Stimulated activated CD8-positive, alpha-beta memory T cell treated with anti-CD3 and anti-CD28 coated beads, Interleukin-4, amount 100 ng/mL, for 48 hours (primary cell): ENCODE measurements at regions not wholly inside any gene's neighbourhood (a gene's known extent, or its start where the extent isn't known, plus 50 kb on each side); places are given as distances from the start of the nearest gene placed in this dataset.

Experiments used
- DNase-seq: peaks from one replicate; pipeline ENCODE4 v3.0.0-alpha.2; 2020

GRCh38 chr5:2220741-2221140 is 338.0 kb upstream of the IRX4 start:
- no peak for DNase-seq

DNA sequence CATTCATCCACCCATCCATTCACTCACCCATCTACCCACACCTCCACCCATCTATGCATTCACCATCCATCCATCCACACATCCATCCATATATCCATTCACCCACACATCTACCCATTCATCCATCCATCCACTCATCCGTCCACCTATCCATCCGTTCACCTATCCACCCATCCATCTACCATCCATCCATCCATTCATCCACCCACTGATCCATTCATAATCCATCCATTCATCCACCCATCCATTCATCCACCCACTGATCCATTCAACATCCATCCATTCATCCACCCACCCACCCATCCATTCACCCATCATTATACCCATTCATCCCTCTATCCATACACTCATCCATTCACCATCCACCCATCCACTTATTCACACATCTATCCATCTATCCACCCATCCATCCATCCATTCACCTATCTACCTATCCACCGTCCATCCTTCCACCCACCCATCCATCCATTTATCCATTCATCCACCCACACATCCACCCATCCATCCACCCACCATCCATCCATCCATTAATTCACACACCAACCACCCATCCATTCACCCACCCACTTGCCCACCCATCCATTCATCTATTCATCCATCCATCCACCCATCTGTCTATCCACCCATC is 336.5 kb upstream of the IRX4 start:
- no peak for DNase-seq

- no peak for DNase-seq
Observed at GRCh38 chr5:2217219-2217618, 334.5 kb upstream of the IRX4 start.

GRCh38 chr5:2214910-2215590 is 332.3 kb upstream of the IRX4 start:
- DNase-seq, result no peak

- DNase-seq, result no peak
Observed at GRCh38 chr5:2213121-2213730, 330.5 kb upstream of the IRX4 start.

GRCh38 chr5:2212481-2212880 is 329.8 kb upstream of the IRX4 start:
- no peak for DNase-seq

DNA sequence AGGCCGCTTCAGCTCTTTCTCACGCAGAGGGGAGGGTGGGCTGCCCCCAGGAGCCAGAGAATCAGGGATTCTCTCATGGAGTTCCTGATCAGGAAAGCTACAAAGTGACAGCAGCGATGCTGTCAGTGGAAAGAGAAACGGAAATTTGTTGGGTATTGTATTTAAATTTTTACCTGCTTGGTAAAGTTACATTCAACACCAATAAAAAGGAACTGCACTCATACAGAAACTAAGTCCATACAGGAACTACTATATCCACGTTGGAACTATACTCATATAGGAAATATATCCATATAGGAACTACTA is 325.5 kb upstream of the IRX4 start:
- DNase-seq, result no peak

- no peak for DNase-seq
Observed at GRCh38 chr5:2207416-2208238, 324.9 kb upstream of the IRX4 start.

- no peak for DNase-seq
Observed at GRCh38 chr5:2207109-2207399, 324.3 kb upstream of the IRX4 start.

- no peak for DNase-seq
Observed at GRCh38 chr5:2206293-2207108, 323.8 kb upstream of the IRX4 start.

DNA sequence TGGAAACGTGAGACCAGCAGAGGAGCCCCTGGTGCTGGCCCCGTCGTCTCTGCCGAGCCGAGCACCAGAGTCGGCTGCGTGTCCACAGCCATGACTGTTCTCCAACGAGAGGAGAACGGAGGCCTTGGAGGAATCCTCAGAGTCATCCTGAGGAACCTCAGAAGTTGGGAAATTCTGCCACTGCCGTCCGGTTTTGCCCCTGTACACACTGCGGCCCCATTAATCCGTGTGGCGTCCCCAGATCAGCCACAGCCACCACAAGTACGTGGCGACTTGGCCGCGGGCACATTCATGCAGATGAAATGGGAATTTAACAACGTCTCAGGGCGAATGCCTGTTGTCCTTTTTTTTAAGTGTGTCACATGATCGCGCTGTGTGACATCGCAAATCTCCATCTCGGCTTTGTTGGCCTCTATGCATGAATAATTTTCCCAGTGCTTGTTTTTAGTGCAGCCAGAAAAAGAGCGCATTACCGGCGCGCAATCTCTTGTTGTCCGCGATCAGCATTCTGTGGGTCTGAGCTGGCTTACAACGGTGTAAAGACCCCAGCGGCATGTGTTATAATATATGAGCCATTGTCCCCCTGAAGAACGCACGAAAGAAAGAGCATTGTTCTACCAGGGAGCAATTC is 323.0 kb upstream of the IRX4 start:
- DNase-seq, result no peak

DNA sequence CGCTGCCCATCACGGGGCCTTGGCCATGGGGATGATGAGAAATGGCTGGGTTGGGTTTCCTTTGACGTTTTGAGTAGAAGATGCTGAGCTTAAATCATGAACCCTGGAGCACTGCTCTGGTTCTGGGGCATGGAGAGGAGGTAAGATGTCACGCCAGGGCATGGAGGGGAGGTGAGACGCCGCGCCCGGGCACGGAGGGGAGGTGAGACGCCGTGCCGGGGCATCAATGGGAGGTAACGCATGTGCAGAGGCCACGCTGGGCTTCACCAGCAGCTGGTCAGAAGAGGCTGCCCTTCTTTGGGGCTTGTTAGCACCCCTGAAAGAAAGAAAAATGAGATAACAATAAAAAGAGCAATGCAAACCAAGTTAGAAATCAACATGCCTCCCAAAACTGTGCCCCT is 322.5 kb upstream of the IRX4 start:
- no peak for DNase-seq

DNA sequence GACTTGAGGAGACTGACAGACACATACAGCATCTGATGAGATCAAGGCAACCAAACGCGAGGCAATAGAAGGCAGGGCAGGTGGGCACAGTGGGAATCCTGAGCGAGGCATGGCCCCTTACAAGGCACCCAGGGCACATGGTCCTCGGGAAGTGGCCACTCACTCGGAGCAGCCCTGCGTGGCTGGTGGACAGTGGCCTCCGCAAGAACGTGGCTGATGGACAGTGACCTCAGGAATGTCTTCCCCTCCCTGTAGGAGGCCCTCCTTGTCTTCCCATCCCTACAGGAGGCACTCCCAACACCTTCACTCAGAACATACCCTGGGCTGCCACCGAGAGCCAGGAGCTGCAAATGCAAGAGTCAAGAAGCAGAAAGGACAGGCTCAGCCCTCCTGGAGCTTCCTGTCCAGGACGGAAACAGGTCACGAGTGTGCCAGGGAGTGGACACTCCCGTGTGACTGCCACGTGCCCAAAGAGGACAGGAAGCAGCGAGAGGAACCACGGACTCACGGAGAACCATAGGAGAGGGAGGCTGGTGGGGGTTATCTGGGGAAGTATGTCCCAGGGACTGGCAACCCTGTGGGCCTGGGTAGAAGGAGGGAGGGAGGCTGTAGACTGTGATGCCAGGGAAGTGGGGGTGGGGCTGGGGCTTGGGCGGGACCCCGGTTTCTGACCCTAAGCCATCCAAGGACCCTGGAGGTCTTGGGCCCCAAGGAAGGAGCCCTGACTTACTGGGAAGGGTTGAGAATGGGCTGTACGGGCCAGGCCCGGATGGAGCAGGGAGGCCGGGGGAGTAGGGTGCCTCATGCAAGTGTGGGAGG is 321.9 kb upstream of the IRX4 start:
- no peak for DNase-seq

DNA sequence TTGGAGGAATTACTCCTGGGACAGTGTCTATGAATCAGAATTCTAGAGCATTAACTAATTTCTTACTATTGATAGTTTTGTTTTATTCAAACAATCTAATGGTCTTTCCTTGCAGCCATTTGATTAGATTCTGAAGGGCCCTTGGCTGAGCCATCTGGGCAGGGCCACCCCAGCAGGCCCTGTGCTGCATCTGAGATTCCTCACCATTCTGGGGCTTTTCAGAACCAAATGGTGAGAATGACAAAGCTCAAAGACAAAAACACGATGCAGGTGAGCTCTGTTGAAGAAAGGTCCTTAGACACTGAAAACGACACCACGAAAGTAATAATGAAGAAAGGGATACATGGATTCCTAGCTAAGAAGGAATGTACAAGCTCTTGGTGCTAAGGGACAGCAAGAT is 321.0 kb upstream of the IRX4 start:
- no peak for DNase-seq

- no peak for DNase-seq
Observed at GRCh38 chr5:2201832-2202231, 319.1 kb upstream of the IRX4 start.

- no peak for DNase-seq
Observed at GRCh38 chr5:2201421-2201820, 318.7 kb upstream of the IRX4 start.

DNA sequence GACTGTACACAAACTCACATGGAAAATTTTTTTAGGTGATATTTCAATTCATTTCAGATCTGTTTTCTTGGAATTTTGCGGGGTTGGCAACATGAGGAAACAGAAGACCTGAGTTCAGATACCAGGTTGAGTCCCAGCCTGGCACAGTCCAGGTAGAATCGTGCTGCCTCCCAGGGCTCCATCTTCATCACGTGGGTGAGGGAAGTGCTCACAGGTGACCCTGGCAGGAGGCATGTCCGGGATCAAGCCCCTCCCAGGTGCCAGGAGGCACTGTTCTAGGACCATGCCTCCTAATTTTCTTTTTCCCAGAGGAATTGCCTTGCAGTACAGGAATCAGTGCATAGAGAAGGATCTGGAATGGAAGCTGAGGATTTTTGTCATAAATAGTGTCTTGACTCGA is 318.3 kb upstream of the IRX4 start:
- DNase-seq, result no peak

- DNase-seq, result no peak
Observed at GRCh38 chr5:2200261-2200950, 317.7 kb upstream of the IRX4 start.

DNA sequence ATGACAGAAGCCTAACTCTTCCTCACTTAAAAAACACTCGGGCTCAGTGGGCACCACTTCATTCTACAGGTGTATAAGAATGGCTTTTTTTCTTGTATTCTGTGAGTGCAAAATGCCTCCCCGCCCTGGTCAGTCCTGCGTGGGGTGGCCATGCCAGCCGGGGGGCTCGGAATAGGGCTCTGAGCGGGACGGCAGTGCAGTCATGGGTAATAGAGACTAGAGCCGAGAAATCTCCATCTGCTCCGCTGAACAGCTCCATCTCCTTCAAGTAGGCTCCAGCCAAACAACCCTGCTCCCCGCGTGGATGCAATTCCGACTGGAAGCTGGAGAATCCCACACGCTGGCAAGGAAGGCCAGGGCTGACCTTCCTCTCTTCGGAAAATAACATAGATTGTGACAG is 317.0 kb upstream of the IRX4 start:
- DNase-seq, result no peak

- DNase-seq, result no peak
Observed at GRCh38 chr5:2196989-2197619, 314.4 kb upstream of the IRX4 start.

- DNase-seq, result no peak
Observed at GRCh38 chr5:2196416-2196815, 313.7 kb upstream of the IRX4 start.
